ENCODE measurements at regions not wholly inside any gene's neighbourhood (a gene's known extent, or its start where the extent isn't known, plus 50 kb on each side); places are given as distances from the start of the nearest gene placed in this dataset.

GRCh38 chr1:58839147-58839795 lies 55.4 kb upstream of the JUN start:
- no peaks in the 10 kb centered on the region for H3K9me3 ChIP-seq (ENCODE audit: control insufficient read depth, insufficient read depth, low read depth, low read length)
- DNase-seq (ENCODE audit: low read depth, low spot score) = no peak
- H3K4me3 ChIP-seq (ENCODE audit: low read depth in 2 of 2, low read length in 2 of 2) = no peak overlapping the region
- ATAC-seq = no peak
- H3K27me3 ChIP-seq (ENCODE audit: control insufficient read depth, insufficient read depth, low read length) = no peaks in the 10 kb centered on the region
- intact Hi-C loops (cut with micrococcal nuclease; ENCODE audit: unreplicated experiment) = no loop called here
- H3K36me3 ChIP-seq (ENCODE audit: control insufficient read depth, insufficient read depth, low read length) = no peaks in the 10 kb centered on the region
- H3K27ac ChIP-seq (ENCODE audit: low read length) = no peak overlapping the region
- BruUV-seq (replicated peaks) = no TSS peak
- H3K4me1 ChIP-seq (ENCODE audit: control insufficient read depth, insufficient read depth, low read length) = peaks cover 4% of the 10 kb centered on the region; the same call in 1 of the 2 replicates
- ChIA-PET POLR2A (interaction anchor here (0.7 kb wide), 1 partner anchor 13 kb away, joined by 4 read pairs; no protein-coding TSS in a partner anchor), CTCF (no interaction called here)
- in situ Hi-C loops (cut with HindIII; ENCODE audit: low pct_unique_long_range_greater_than_20kb, low sequenced_read_pairs) = no loop called here
- TF ChIP-seq TCF7L2 (IDR thresholded peaks at IDR 0.05; ENCODE audit: low read depth, low read length) (no peak), CTCF (IDR thresholded peaks at IDR 0.05) (no peak), REST (IDR thresholded peaks at IDR 0.05; ENCODE audit: insufficient read depth in 1 of 2, low read depth in 2 of 2, low read length in 1 of 2) (no peak), POLR2AphosphoS5 (IDR thresholded peaks at IDR 0.05; ENCODE audit: low read depth, low read length) (no peak)

GRCh38 chr1:58839846-58840835 lies 56.3 kb upstream of the JUN start:
- no peak for TF ChIP-seq CTCF (IDR thresholded peaks at IDR 0.05)
- TF ChIP-seq TCF7L2 (IDR thresholded peaks at IDR 0.05; ENCODE audit: low read depth, low read length) = no peak
- no peak for TF ChIP-seq REST (IDR thresholded peaks at IDR 0.05; ENCODE audit: insufficient read depth in 1 of 2, low read depth in 2 of 2, low read length in 1 of 2)
- no peak for TF ChIP-seq SIN3A (IDR thresholded peaks at IDR 0.05; ENCODE audit: borderline replicate concordance, insufficient read depth, low read depth, low read length)
- TF ChIP-seq POLR2AphosphoS5 (IDR thresholded peaks at IDR 0.05; ENCODE audit: low read depth, low read length) = no peak
- H3K9me3 ChIP-seq (ENCODE audit: control insufficient read depth, insufficient read depth, low read depth, low read length) = no peaks in the 10 kb centered on the region
- peak overlapping the region; percentile 45; the same call in 1 of the 2 replicates for H3K27ac ChIP-seq (ENCODE audit: low read length)
- BruUV-seq (replicated peaks) = no TSS peak
- DNase-seq (ENCODE audit: low read depth, low spot score) (no peak), ATAC-seq (no peak)
- H3K36me3 ChIP-seq (ENCODE audit: control insufficient read depth, insufficient read depth, low read length) = no peaks in the 10 kb centered on the region
- in situ Hi-C loops (cut with HindIII; ENCODE audit: low pct_unique_long_range_greater_than_20kb, low sequenced_read_pairs) (no loop called here), intact Hi-C loops (cut with micrococcal nuclease; ENCODE audit: unreplicated experiment) (no loop called here)
- no peak overlapping the region for H3K4me3 ChIP-seq (ENCODE audit: low read depth in 2 of 2, low read length in 2 of 2)
- CTCF ChIA-PET = no interaction called here
- peaks cover 4% of the 10 kb centered on the region; the same call in 1 of the 2 replicates for H3K4me1 ChIP-seq (ENCODE audit: control insufficient read depth, insufficient read depth, low read length)
- POLR2A ChIA-PET = no interaction called here
- H3K27me3 ChIP-seq (ENCODE audit: control insufficient read depth, insufficient read depth, low read length) = no peaks in the 10 kb centered on the region
